DND-41 (cell line): ENCODE measurements at regions not wholly inside any gene's neighbourhood (a gene's known extent, or its start where the extent isn't known, plus 50 kb on each side); places are given as distances from the start of the nearest gene placed in this dataset.

Source experiments
- ATAC-seq: fragments of 200-7000 bp; cut with Tn5 transposase; 3 replicates; pipeline ENCODE4 v1.9.1; 2021; ENCODE audit warnings: low read depth; ENCODE audit not compliant: insufficient read depth
- DNase-seq: peaks from one replicate; pipeline ENCODE4 v3.0.0-alpha.2; 2020
- H2AFZ ChIP-seq: 2 replicates; pipeline ENCODE4 v1.6.0; 2012; ENCODE audit warnings: low read depth, low read length
- H3K27ac ChIP-seq: 2 replicates; pipeline ENCODE4 v1.5.1; 2012; ENCODE audit warnings: low read length, inconsistent platforms
- H3K27me3 ChIP-seq: fragments of 200-600 bp; sonication (generic); 2 replicates; pipeline ENCODE4 v1.6.0; 2012; ENCODE audit warnings: low read length, mild to moderate bottlenecking, inconsistent platforms; ENCODE audit not compliant: insufficient read depth, poor library complexity
- H3K36me3 ChIP-seq: 2 replicates; pipeline ENCODE4 v1.5.1; 2012; ENCODE audit warnings: low read length, inconsistent platforms; ENCODE audit not compliant: insufficient read depth
- H3K4me1 ChIP-seq: 2 replicates; pipeline ENCODE4 v1.5.1; 2012; ENCODE audit warnings: mild to moderate bottlenecking, low read length; ENCODE audit not compliant: insufficient read depth
- H3K4me2 ChIP-seq: 2 replicates; pipeline ENCODE4 v1.6.0; 2012; ENCODE audit warnings: mild to moderate bottlenecking, moderate library complexity, low read length, inconsistent platforms; ENCODE audit not compliant: insufficient read depth
- H3K4me3 ChIP-seq, 2 experiments: fragments of 200-600 bp in 1 of 2; shearing (Covaris generic) in 1 of 2; 2 replicates each; pipeline ENCODE4 v1.5.1; 2012 to 2016; ENCODE audit warnings: inconsistent platforms in 2 of 2, low read length in 2 of 2, mild to moderate bottlenecking in 2 of 2, low read depth in 1 of 2, moderate library complexity in 1 of 2
- H3K79me2 ChIP-seq: 2 replicates; pipeline ENCODE4 v1.6.0; 2012; ENCODE audit warnings: low read length, inconsistent platforms; ENCODE audit not compliant: insufficient read depth
- H3K9ac ChIP-seq: 2 replicates; pipeline ENCODE4 v1.6.0; 2012; ENCODE audit warnings: low read depth, mild to moderate bottlenecking, inconsistent platforms, low read length, moderate library complexity
- H3K9me3 ChIP-seq: 2 replicates; pipeline ENCODE4 v1.5.1; 2012; ENCODE audit warnings: low read length, moderate library complexity, mild to moderate bottlenecking, inconsistent platforms; ENCODE audit not compliant: insufficient read depth, severe bottlenecking
- H4K20me1 ChIP-seq: 2 replicates; pipeline ENCODE4 v1.6.0; 2012; ENCODE audit warnings: low read length; ENCODE audit not compliant: insufficient read depth
- EZH2 ChIP-seq: IDR thresholded peaks from 3 replicates; pipeline ENCODE4 v1.6.1; 2012; ENCODE audit warnings: borderline replicate concordance, low read depth, mild to moderate bottlenecking, moderate library complexity, low read length, inconsistent platforms; ENCODE audit not compliant: severe bottlenecking
- TF ChIP-seq, protein P1 (sequence below): IDR thresholded peaks from 2 replicates; pipeline ENCODE4 v1.5.1; 2012; ENCODE audit warnings: borderline replicate concordance, low read length, moderate library complexity, mild to moderate bottlenecking; ENCODE audit not compliant: poor library complexity, severe bottlenecking; ENCODE audit errors: extremely low read depth

DNA sequence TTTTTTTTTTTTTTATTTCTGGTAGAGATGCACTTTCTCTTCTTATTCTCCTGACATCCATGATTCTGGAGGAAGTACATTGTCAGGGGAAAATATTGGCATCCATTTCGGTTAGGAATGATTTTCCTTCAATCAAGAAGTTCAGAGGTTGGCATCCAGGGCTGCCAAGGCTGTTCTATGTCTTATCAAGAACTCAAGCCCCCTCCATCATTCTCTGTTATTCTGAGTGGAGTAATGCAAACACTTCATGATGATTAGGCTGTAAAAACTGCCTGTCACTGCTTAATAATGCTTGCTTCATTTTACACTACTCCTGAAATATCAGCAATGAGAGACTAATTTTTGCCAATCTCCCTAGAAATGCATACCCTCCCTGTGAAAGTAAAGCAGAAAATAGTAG lies 417.1 kb upstream of the NFIA start:
- no peaks in the 10 kb centered on the region for H4K20me1 ChIP-seq

DNA sequence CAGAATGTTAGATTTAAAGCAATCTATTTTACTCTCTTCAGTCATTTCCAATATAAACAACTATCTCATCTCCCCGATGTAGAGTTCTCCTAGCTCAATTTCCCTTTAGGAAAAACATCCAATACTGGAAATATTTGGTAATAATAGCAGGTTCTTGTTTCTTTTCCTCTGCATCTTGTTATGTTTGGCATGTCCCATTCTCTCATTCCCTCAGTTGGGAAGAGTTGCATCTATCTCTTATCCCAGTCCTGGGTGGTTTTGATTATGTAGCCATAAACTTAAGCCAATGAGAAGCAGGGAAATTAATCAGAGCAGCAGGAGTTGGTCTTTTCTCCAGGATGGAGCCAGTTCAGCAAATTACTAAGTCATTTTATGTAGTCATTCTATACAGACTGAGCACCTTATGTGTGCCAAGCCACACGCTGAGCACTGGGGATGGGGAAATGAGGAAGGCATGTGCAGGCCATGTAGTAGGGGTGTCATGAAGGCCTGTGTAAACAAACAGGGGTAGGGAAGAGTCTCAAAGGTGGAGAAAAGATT lies 418.2 kb upstream of the NFIA start:
- Histone ChIP-seq H3K27ac (no peak overlapping the region), H2AFZ (no peak overlapping the region)

More for the DNA sequence above, 417.1 kb upstream of the NFIA start:
- DNase-seq (no peak), ATAC-seq (no peak)
- H3K27ac ChIP-seq, result no peak overlapping the region
- no peak overlapping the region for H2AFZ ChIP-seq
- no peaks in the 10 kb centered on the region for H3K9me3 ChIP-seq
- no peaks in the 10 kb centered on the region for H3K27me3 ChIP-seq
- no peaks in the 10 kb centered on the region for H3K4me1 ChIP-seq
- H3K4me2 ChIP-seq, result no peak overlapping the region
- H3K79me2 ChIP-seq, result no peaks in the 10 kb centered on the region
- no peak for TF ChIP-seq EZH2
- TF ChIP-seq, protein P1, sequence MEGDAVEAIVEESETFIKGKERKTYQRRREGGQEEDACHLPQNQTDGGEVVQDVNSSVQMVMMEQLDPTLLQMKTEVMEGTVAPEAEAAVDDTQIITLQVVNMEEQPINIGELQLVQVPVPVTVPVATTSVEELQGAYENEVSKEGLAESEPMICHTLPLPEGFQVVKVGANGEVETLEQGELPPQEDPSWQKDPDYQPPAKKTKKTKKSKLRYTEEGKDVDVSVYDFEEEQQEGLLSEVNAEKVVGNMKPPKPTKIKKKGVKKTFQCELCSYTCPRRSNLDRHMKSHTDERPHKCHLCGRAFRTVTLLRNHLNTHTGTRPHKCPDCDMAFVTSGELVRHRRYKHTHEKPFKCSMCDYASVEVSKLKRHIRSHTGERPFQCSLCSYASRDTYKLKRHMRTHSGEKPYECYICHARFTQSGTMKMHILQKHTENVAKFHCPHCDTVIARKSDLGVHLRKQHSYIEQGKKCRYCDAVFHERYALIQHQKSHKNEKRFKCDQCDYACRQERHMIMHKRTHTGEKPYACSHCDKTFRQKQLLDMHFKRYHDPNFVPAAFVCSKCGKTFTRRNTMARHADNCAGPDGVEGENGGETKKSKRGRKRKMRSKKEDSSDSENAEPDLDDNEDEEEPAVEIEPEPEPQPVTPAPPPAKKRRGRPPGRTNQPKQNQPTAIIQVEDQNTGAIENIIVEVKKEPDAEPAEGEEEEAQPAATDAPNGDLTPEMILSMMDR, result no peak
- H3K4me3 ChIP-seq, result no peak overlapping the region
- no peaks in the 10 kb centered on the region for H3K36me3 ChIP-seq
- H3K9ac ChIP-seq, result no peak overlapping the region

DNA sequence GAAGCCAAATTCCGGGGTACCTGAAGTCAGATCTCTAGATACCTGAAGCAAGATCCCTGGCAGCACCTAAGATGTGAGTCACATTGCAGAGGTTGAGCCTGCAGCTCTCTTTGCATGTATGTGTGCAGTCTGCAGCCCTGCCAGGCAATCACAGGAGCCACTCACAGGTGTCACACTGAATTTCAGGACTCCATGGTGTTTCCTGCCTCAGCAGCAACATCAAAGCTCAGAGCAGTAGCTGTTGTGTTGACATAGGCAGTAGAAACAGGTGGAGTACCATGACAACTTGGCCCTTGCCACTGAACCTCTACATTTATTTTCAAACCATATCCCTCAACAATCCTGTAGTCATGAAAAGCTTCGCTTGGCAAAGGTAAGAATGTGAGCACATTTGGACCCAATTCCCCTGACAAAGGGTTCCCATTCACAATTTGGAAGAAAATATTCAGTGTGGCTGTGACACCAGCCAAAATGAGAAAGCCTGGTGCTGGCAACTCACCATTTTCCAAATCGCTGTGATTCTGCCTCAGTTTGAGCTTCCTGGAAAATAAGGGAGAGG lies 419.8 kb upstream of the NFIA start:
- DNase-seq, result no peak
- Histone ChIP-seq H3K4me2 (no peak overlapping the region), H3K36me3 (no peaks in the 10 kb centered on the region), H3K4me1 (no peaks in the 10 kb centered on the region), H3K79me2 (no peaks in the 10 kb centered on the region), H3K4me3 (no peak overlapping the region), H3K27ac (no peak overlapping the region), H4K20me1 (no peaks in the 10 kb centered on the region), H2AFZ (no peak overlapping the region), H3K27me3 (no peaks in the 10 kb centered on the region), H3K9ac (no peak overlapping the region), H3K9me3 (no peaks in the 10 kb centered on the region)
- no peak for TF ChIP-seq EZH2
- TF ChIP-seq, protein P1, result no peak
- no peak for ATAC-seq

More for the DNA sequence above, 418.2 kb upstream of the NFIA start:
- Histone ChIP-seq H3K79me2 (no peaks in the 10 kb centered on the region), H3K4me3 (no peak overlapping the region), H3K27me3 (no peaks in the 10 kb centered on the region), H3K36me3 (no peaks in the 10 kb centered on the region), H3K4me1 (no peaks in the 10 kb centered on the region), H3K4me2 (no peak overlapping the region), H3K9me3 (no peaks in the 10 kb centered on the region), H4K20me1 (no peaks in the 10 kb centered on the region), H3K9ac (no peak overlapping the region)
- no peak for DNase-seq
- ATAC-seq, result no peak
- TF ChIP-seq, protein P1, result no peak
- no peak for TF ChIP-seq EZH2
